Trophoblast cell (in vitro differentiated cells and primary cell): ENCODE measurements at regions not wholly inside any gene's neighbourhood (a gene's known extent, or its start where the extent isn't known, plus 50 kb on each side); places are given as distances from the start of the nearest gene placed in this dataset.

Experiments
- DNase-seq, 2 donors: peaks; one replicate each; pipeline ENCODE4 v3.0.0-alpha.2; 2016
- H2AFZ ChIP-seq: 2 replicates; pipeline ENCODE4 v1.6.1; 2013; ENCODE audit warnings: low read length, moderate library complexity, mild to moderate bottlenecking; ENCODE audit not compliant: insufficient read depth, poor library complexity
- H2AK5ac ChIP-seq: 2 replicates; pipeline ENCODE4 v1.6.1; 2013; ENCODE audit warnings: mild to moderate bottlenecking, low read length
- H2BK120ac ChIP-seq: 2 replicates; pipeline ENCODE4 v1.6.1; 2013; ENCODE audit warnings: low read length, mild to moderate bottlenecking, moderate library complexity; ENCODE audit not compliant: insufficient read depth, poor library complexity
- H2BK12ac ChIP-seq: 2 replicates; pipeline ENCODE4 v1.6.1; 2013; ENCODE audit warnings: mild to moderate bottlenecking, low read length, moderate library complexity
- H2BK5ac ChIP-seq: 2 replicates; pipeline ENCODE4 v1.6.1; 2013; ENCODE audit warnings: low read length, low read depth, moderate library complexity, mild to moderate bottlenecking; ENCODE audit not compliant: poor library complexity
- H3K14ac ChIP-seq: 2 replicates; pipeline ENCODE4 v1.6.1; 2013; ENCODE audit warnings: mild to moderate bottlenecking, low read length
- H3K18ac ChIP-seq: 2 replicates; pipeline ENCODE4 v1.6.1; 2013; ENCODE audit warnings: mild to moderate bottlenecking, low read length
- H3K23ac ChIP-seq: 2 replicates; pipeline ENCODE4 v1.6.1; 2013; ENCODE audit warnings: low read length
- H3K27ac ChIP-seq: 2 replicates; pipeline ENCODE4 v1.5.1; 2013; ENCODE audit warnings: low read depth, mild to moderate bottlenecking, inconsistent platforms, low read length, moderate library complexity
- H3K27me3 ChIP-seq: 2 replicates; pipeline ENCODE4 v1.6.1; 2013; ENCODE audit warnings: inconsistent platforms, mild to moderate bottlenecking, low read length, moderate library complexity; ENCODE audit not compliant: insufficient read depth
- H3K36me3 ChIP-seq, 2 experiments: 1 replicate in 1 of 2; 2 replicates in 1 of 2; pipeline ENCODE4 v1.6.1; 2013; ENCODE audit warnings: low read length in 2 of 2, mild to moderate bottlenecking in 2 of 2, moderate library complexity in 1 of 2; ENCODE audit not compliant: insufficient read depth in 2 of 2, control insufficient read depth in 1 of 2
- H3K4ac ChIP-seq: 2 replicates; pipeline ENCODE4 v1.6.1; 2013; ENCODE audit warnings: low read depth, mild to moderate bottlenecking, low read length, moderate library complexity
- H3K4me1 ChIP-seq, 2 experiments: 1 replicate in 1 of 2; 2 replicates in 1 of 2; pipeline ENCODE4 v1.6.1; 2013; ENCODE audit warnings: low read length in 2 of 2, mild to moderate bottlenecking in 2 of 2, moderate library complexity in 1 of 2; ENCODE audit not compliant: insufficient read depth in 2 of 2, control insufficient read depth in 1 of 2
- H3K4me2 ChIP-seq: 2 replicates; pipeline ENCODE4 v1.6.1; 2013; ENCODE audit warnings: inconsistent platforms, mild to moderate bottlenecking, low read length, moderate library complexity
- H3K4me3 ChIP-seq: 2 replicates; pipeline ENCODE4 v1.5.1; 2013; ENCODE audit warnings: mild to moderate bottlenecking, low read depth, low read length, inconsistent platforms
- H3K79me1 ChIP-seq: one replicate; pipeline ENCODE4 v1.6.1; 2013; ENCODE audit warnings: low read length
- H3K79me2 ChIP-seq: 2 replicates; pipeline ENCODE4 v1.6.1; 2013; ENCODE audit warnings: low read length, mild to moderate bottlenecking; ENCODE audit not compliant: control insufficient read depth, insufficient read depth, poor library complexity
- H3K9ac ChIP-seq: 2 replicates; pipeline ENCODE4 v1.6.1; 2013; ENCODE audit warnings: mild to moderate bottlenecking, low read length
- H3K9me3 ChIP-seq: 2 replicates; pipeline ENCODE4 v1.6.1; 2013; ENCODE audit warnings: low read depth, mild to moderate bottlenecking, control low read depth, inconsistent platforms, low read length; ENCODE audit not compliant: insufficient read depth
- H4K12ac ChIP-seq: 2 replicates; pipeline ENCODE4 v1.6.1; 2013; ENCODE audit warnings: low read depth, mild to moderate bottlenecking, low read length, moderate library complexity
- H4K8ac ChIP-seq: 2 replicates; pipeline ENCODE4 v1.6.1; 2013; ENCODE audit warnings: low read depth, mild to moderate bottlenecking, low read length, moderate library complexity
- H4K91ac ChIP-seq: one replicate; pipeline ENCODE4 v1.6.1; 2013; ENCODE audit warnings: low read depth, mild to moderate bottlenecking, low read length, moderate library complexity
- WGBS: extraction: QIAGEN DNeasy Blood & Tissue Kit; methylation state at CpG from one replicate; pipeline ENCODE4 v1.1.7; 2013; ENCODE audit warnings: missing lambda C conversion rate; ENCODE audit not compliant: insufficient read length, insufficient coverage; ENCODE audit errors: extremely low coverage; 5-methylcytosine and 5-hydroxymethylcytosine counted together

DNA sequence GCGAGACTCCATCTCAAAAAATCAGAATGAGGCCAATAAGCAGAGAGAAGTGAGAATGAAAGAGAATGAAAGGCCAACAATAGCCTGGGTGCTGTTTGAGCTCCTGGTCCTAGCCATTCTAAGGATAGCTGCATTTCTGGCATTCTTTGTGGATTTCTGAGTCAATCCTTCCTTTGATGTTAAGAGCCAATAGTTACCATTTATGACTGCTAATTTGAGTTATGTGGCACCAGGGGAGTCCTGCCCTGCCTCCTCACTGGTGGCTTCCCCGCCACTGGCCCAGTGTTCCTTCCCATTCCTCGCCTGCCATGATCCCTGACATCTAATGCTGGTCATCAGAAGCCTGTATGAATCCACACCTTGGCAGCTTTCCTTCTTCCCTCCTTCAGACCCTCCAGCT lies 991.2 kb downstream of the UQCRFS1 start:
- Histone ChIP-seq H3K79me1 (no peaks in the 10 kb centered on the region), H2AK5ac (no peak overlapping the region), H3K4ac (no peak overlapping the region), H4K12ac (no peak overlapping the region), H2BK12ac (no peak overlapping the region), H3K79me2 (no peaks in the 10 kb centered on the region), H2AFZ (no peak overlapping the region), H3K27ac (no peak overlapping the region), H4K91ac (no peak overlapping the region), H3K36me3 (no peaks in the 10 kb centered on the region), H2BK120ac (no peak overlapping the region), H3K27me3 (no peaks in the 10 kb centered on the region), H3K23ac (no peak overlapping the region), H3K18ac (no peak overlapping the region), H3K4me2 (no peak overlapping the region), H4K8ac (no peak overlapping the region), H3K9me3 (peaks cover 3% of the 10 kb centered on the region), H3K4me3 (no peak overlapping the region), H2BK5ac (no peak overlapping the region), H3K4me1 (no peaks in the 10 kb centered on the region), H3K9ac (no peak overlapping the region), H3K14ac (no peak overlapping the region)
- DNase-seq: no peak
- no CpG with 5 or more reads among the region's 3 CpGs for WGBS

DNA sequence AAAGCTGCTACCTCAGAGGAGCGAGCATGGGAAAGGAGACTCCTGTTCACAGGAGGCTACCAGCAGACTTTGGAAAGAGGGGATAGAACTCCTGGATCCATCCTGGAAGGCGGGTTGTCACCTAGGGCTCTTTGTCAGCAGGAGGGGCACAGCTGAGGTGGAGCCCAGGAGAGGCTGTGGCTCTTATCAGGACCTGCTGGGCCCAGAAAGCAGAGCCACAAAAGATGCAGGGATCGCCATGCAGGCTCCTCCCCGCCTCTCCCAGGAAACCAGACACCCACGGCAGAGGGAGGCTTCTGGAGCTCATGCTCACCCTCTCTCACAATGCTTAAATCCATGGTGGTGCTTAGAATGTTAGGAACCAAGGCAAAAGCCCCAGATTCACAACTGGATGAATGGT lies 994.2 kb downstream of the UQCRFS1 start:
- H2AFZ ChIP-seq: no peak overlapping the region
- no peak overlapping the region for H3K9ac ChIP-seq

DNA sequence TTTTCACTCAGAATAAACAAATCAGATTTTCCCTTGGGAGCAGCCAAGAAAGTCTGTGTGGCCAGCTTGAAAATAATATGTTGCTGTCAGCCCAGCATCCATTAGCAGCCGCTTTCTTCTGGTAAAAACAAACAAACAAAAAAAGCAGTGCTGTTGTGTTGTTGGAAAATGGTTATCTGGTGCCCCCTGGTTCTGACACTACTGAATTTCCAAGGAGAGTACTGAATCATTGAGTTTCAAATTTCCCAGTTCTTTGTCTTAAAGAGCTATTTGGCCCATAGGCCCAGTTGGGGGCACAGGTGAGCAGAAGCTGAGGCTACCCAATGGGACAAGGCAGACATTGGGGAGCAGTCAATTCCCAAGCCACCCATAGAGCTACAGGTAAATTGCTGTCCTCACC lies 995.9 kb downstream of the UQCRFS1 start:
- H4K91ac ChIP-seq: peak overlapping the region; percentile 19

More for the DNA sequence above, 994.2 kb downstream of the UQCRFS1 start:
- Histone ChIP-seq H3K9me3 (no peaks in the 10 kb centered on the region), H4K91ac (no peak overlapping the region), H3K23ac (no peak overlapping the region), H3K36me3 (no peaks in the 10 kb centered on the region), H3K4me2 (no peak overlapping the region), H3K79me1 (peaks cover 3% of the 10 kb centered on the region), H3K4ac (no peak overlapping the region), H3K27me3 (no peaks in the 10 kb centered on the region), H2AK5ac (no peak overlapping the region), H3K18ac (no peak overlapping the region), H4K8ac (no peak overlapping the region), H2BK120ac (no peak overlapping the region), H4K12ac (no peak overlapping the region), H2BK12ac (peak overlapping the region; percentile 45), H3K4me1 (no peaks in the 10 kb centered on the region), H3K79me2 (no peaks in the 10 kb centered on the region), H3K14ac (no peak overlapping the region), H3K4me3 (no peak overlapping the region), H2BK5ac (no peak overlapping the region), H3K27ac (no peak overlapping the region)
- WGBS: no CpG with 5 or more reads among the region's 5 CpGs
- no peak for DNase-seq

DNA sequence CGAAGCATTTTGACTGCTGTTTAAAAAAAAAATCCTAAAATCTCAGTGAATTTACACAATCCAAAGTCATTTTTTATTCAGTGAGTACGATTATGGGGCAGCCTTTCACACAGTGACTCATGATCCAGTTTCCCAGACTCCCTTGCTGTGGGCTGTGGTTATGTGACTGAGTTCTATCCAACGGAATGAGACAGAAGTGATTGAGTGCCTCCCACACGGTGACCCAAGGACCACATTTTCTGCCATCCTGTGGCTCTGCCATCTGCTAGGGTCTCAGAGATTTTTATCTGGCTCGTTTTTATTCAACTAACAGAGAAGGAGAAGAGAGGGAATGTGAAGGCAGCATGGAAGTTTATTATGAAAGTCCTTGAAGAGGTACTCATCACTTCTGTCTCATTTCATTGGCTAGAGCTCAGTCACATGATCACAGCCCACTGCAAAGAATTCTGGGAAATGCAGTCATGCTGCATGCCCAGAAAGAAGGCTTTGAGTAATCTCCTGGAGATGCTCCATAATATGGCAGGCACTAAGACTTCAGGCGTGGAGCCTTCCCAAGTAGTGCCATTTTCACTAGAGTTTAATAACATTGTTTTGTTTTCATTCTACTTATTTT lies 999.4 kb downstream of the UQCRFS1 start:
- H3K14ac ChIP-seq: no peak overlapping the region
- H3K23ac ChIP-seq: no peak overlapping the region
- no peak overlapping the region for H3K27ac ChIP-seq
- H4K12ac ChIP-seq: no peak overlapping the region
- H2BK12ac ChIP-seq: no peak overlapping the region
- no peak overlapping the region for H3K18ac ChIP-seq
- peaks cover 3% of the 10 kb centered on the region for H3K79me1 ChIP-seq
- no peaks in the 10 kb centered on the region for H3K27me3 ChIP-seq
- DNase-seq: no peak
- H3K36me3 ChIP-seq: no peaks in the 10 kb centered on the region
- no peak overlapping the region for H4K91ac ChIP-seq
- H3K4me1 ChIP-seq: no peaks in the 10 kb centered on the region
- H3K79me2 ChIP-seq: no peaks in the 10 kb centered on the region
- no peak overlapping the region for H2BK5ac ChIP-seq
- no CpG with 5 or more reads among the region's 6 CpGs for WGBS
- H2AFZ ChIP-seq: no peak overlapping the region
- no peak overlapping the region for H3K4me2 ChIP-seq
- no peak overlapping the region for H2BK120ac ChIP-seq
- no peak overlapping the region for H4K8ac ChIP-seq
- H3K4ac ChIP-seq: no peak overlapping the region
- H3K9ac ChIP-seq: no peak overlapping the region
- no peak overlapping the region for H3K4me3 ChIP-seq
- H2AK5ac ChIP-seq: no peak overlapping the region
- H3K9me3 ChIP-seq: no peaks in the 10 kb centered on the region

More for the DNA sequence above, 995.9 kb downstream of the UQCRFS1 start:
- Histone ChIP-seq H2BK120ac (peak overlapping the region; percentile 38), H3K9ac (no peak overlapping the region), H3K36me3 (no peaks in the 10 kb centered on the region), H3K4me1 (no peaks in the 10 kb centered on the region), H2AFZ (no peak overlapping the region), H3K79me1 (peaks cover 3% of the 10 kb centered on the region), H3K79me2 (no peaks in the 10 kb centered on the region), H3K4me3 (no peak overlapping the region), H4K8ac (no peak overlapping the region), H3K18ac (no peak overlapping the region), H3K9me3 (no peaks in the 10 kb centered on the region), H4K12ac (no peak overlapping the region), H3K4ac (no peak overlapping the region), H3K27ac (no peak overlapping the region), H2AK5ac (no peak overlapping the region), H2BK12ac (peak overlapping the region; percentile 6), H3K14ac (no peak overlapping the region), H3K23ac (no peak overlapping the region), H2BK5ac (no peak overlapping the region), H3K4me2 (no peak overlapping the region), H3K27me3 (no peaks in the 10 kb centered on the region)
- no peak for DNase-seq
- WGBS: no CpG with 5 or more reads among the region's 1 CpG
